Panc1 (cell line): ENCODE measurements at regions not wholly inside any gene's neighbourhood (a gene's known extent, or its start where the extent isn't known, plus 50 kb on each side); places are given as distances from the start of the nearest gene placed in this dataset.

Experiments used
- ATAC-seq: fragments of 200-7000 bp; cut with Tn5 transposase; 2 replicates; pipeline ENCODE4 v1.9.1; 2020; ENCODE audit warnings: mild to moderate bottlenecking, moderate library complexity
- BruUV-seq: library from RNA; stranded (reverse); fragments of 400-500 nt; replicated peaks from 2 replicates; lab custom pipeline; 2021; lab: Mats Ljungman, UMichigan
- CTCF ChIA-PET: fragments of 300-600 bp; sonication (Branson Sonifier 250); formaldehyde crosslinking; loops from one replicate; lab custom pipeline; 2022; ENCODE audit warnings: antibody characterized with exemption; lab: Charles Lee
- POLR2A ChIA-PET: fragments of 300-600 bp; sonication (Branson Sonifier 250); formaldehyde crosslinking; loops from one replicate; lab custom pipeline; 2022; ENCODE audit warnings: antibody characterized with exemption; lab: Charles Lee
- DNase-seq: peaks from one replicate; pipeline ENCODE4 v3.0.0-alpha.2; 2010; ENCODE audit warnings: low read depth, low spot score
- H3K27ac ChIP-seq: 2 replicates; pipeline ENCODE4 v1.5.1; 2011; ENCODE audit warnings: mild to moderate bottlenecking, low read length, inconsistent platforms
- H3K27me3 ChIP-seq: fragments of 200-500 bp; sonication (Bioruptor generic); 2 replicates; pipeline ENCODE4 v1.6.0; 2014; ENCODE audit warnings: low read length, inconsistent platforms; ENCODE audit not compliant: control insufficient read depth, insufficient read depth
- H3K36me3 ChIP-seq: fragments of 200-500 bp; sonication (Bioruptor generic); 2 replicates; pipeline ENCODE4 v1.5.1; 2014; ENCODE audit warnings: inconsistent platforms, mild to moderate bottlenecking, low read length, moderate library complexity; ENCODE audit not compliant: control insufficient read depth, insufficient read depth
- H3K4me1 ChIP-seq: 2 replicates; pipeline ENCODE4 v1.5.1; 2011; ENCODE audit warnings: inconsistent platforms, mild to moderate bottlenecking, low read length, moderate library complexity; ENCODE audit not compliant: control insufficient read depth, insufficient read depth
- H3K4me3 ChIP-seq, 2 experiments: 2 replicates each; pipeline ENCODE4 v1.5.1; 2011 to 2012; ENCODE audit warnings: low read depth in 2 of 2, low read length in 2 of 2, mild to moderate bottlenecking in 2 of 2, inconsistent platforms in 1 of 2, moderate library complexity in 1 of 2
- H3K9me3 ChIP-seq: fragments of 200-500 bp; sonication (Bioruptor generic); 2 replicates; pipeline ENCODE4 v1.5.1; 2014; ENCODE audit warnings: low read depth, mild to moderate bottlenecking, inconsistent platforms, low read length, moderate library complexity; ENCODE audit not compliant: control insufficient read depth, insufficient read depth
- CTCF ChIP-seq: fragments of 450-650 bp; IDR thresholded peaks from 2 replicates; pipeline ENCODE4 v1.5.1; 2017; ENCODE audit warnings: mild to moderate bottlenecking
- POLR2AphosphoS5 ChIP-seq: IDR thresholded peaks from 2 replicates; pipeline ENCODE4 v1.6.1; 2012; ENCODE audit warnings: mild to moderate bottlenecking, low read depth, low read length, moderate library complexity
- REST ChIP-seq, 2 experiments: IDR thresholded peaks; 2 replicates each; pipeline ENCODE4 v1.6.1; 2011 to 2012; ENCODE audit warnings: low read depth in 2 of 2, control low read depth in 1 of 2, low read length in 1 of 2, mild to moderate bottlenecking in 1 of 2, moderate library complexity in 1 of 2; ENCODE audit not compliant: insufficient read depth in 1 of 2
- SIN3A ChIP-seq: IDR thresholded peaks from 2 replicates; pipeline ENCODE4 v1.6.1; 2012; ENCODE audit warnings: low read depth, mild to moderate bottlenecking, low read length, moderate library complexity, borderline replicate concordance; ENCODE audit not compliant: insufficient read depth
- TCF7L2 ChIP-seq: IDR thresholded peaks from 2 replicates; pipeline ENCODE4 v1.6.1; 2011; ENCODE audit warnings: mild to moderate bottlenecking, low read depth, low read length, inconsistent platforms
- in situ Hi-C: cut with HindIII; loops from 2 replicates; pipeline ENCODE4 v1.10.0; 2016; ENCODE audit warnings: low sequenced_read_pairs, low pct_unique_long_range_greater_than_20kb
- intact Hi-C: fragments of 100-400 bp; cut with micrococcal nuclease; formaldehyde crosslinking; loops from one replicate; pipeline ENCODE4 v1.10.0; 2022; ENCODE audit not compliant: unreplicated experiment

GRCh38 chr19:28841531-28841930 is 371.4 kb downstream of the UQCRFS1 start:
- ATAC-seq, result no peak
- POLR2A ChIA-PET, result no interaction called here
- H3K36me3 ChIP-seq, result no peaks in the 10 kb centered on the region
- H3K27ac ChIP-seq, result no peak overlapping the region
- no peaks in the 10 kb centered on the region for H3K4me1 ChIP-seq
- peaks cover 10% of the 10 kb centered on the region; the same call in 1 of the 2 replicates for H3K27me3 ChIP-seq
- H3K4me3 ChIP-seq, result no peak overlapping the region
- H3K9me3 ChIP-seq, result no peaks in the 10 kb centered on the region
- no peak for DNase-seq
- in situ Hi-C loops, result no loop called here
- TF ChIP-seq REST (IDR thresholded peaks at IDR 0.05; ENCODE audit: insufficient read depth in 1 of 2, low read depth in 2 of 2, low read length in 1 of 2) (no peak), CTCF (no peak), TCF7L2 (no peak), SIN3A (no peak), POLR2AphosphoS5 (no peak)
- intact Hi-C loops, result no loop called here
- CTCF ChIA-PET, result no interaction called here
- BruUV-seq, result no TSS peak

GRCh38 chr19:28840891-28841290 is 372.1 kb downstream of the UQCRFS1 start:
- Histone ChIP-seq H3K36me3 (no peaks in the 10 kb centered on the region), H3K27me3 (peaks cover 13% of the 10 kb centered on the region; the same call in 1 of the 2 replicates), H3K4me3 (no peak overlapping the region), H3K4me1 (no peaks in the 10 kb centered on the region), H3K9me3 (no peaks in the 10 kb centered on the region), H3K27ac (no peak overlapping the region)
- ChIA-PET POLR2A (no interaction called here), CTCF (no interaction called here)
- DNase-seq (no peak), ATAC-seq (no peak)
- intact Hi-C loops, result no loop called here
- TF ChIP-seq TCF7L2 (no peak), SIN3A (no peak), REST (IDR thresholded peaks at IDR 0.05; ENCODE audit: insufficient read depth in 1 of 2, low read depth in 2 of 2, low read length in 1 of 2) (no peak), POLR2AphosphoS5 (no peak), CTCF (no peak)
- no TSS peak for BruUV-seq
- in situ Hi-C loops, result no loop called here
